ENCODE measurements at regions not wholly inside any gene's neighbourhood (a gene's known extent, or its start where the extent isn't known, plus 50 kb on each side); places are given as distances from the start of the nearest gene placed in this dataset.

- TF ChIP-seq CTCF (IDR thresholded peaks at IDR 0.05) (no peak), POLR2A (IDR thresholded peaks at IDR 0.05) (no peak)
Observed at GRCh38 chr10:10804998-10805740, 212.5 kb upstream of the CELF2 start.

All from thyroid gland (tissue), 4 donors.